GM18520 (cell line): ENCODE measurements at regions not wholly inside any gene's neighbourhood (a gene's known extent, or its start where the extent isn't known, plus 50 kb on each side); places are given as distances from the start of the nearest gene placed in this dataset.
"Not testable (repeated sequence)": the region's sequence is repeated elsewhere in the genome, so short reads cannot be mapped to it uniquely, and the experiment has no call there.

Source experiments
- ATAC-seq: cut with Tn5 transposase; IDR thresholded peaks from one replicate; pipeline ENCODE4 v1.9.1; 2021; ENCODE audit not compliant: unreplicated experiment

GRCh38 chr2:145801210-145801609 is 1281.3 kb upstream of the ZEB2 start:
- ATAC-seq = no peak

GRCh38 chr2:145800151-145801091 is 1280.5 kb upstream of the ZEB2 start:
- ATAC-seq = no peak

GRCh38 chr2:145799595-145800108 is 1279.7 kb upstream of the ZEB2 start:
- no peak for ATAC-seq

GRCh38 chr2:145798419-145798818 is 1278.5 kb upstream of the ZEB2 start:
- ATAC-seq = no peak

GRCh38 chr2:145797692-145798091 is 1277.8 kb upstream of the ZEB2 start:
- ATAC-seq = no peak

- no peak for ATAC-seq
These were observed 1272.8 kb upstream of the ZEB2 start for GRCh38 chr2:145792745-145793144.

GRCh38 chr2:145789636-145790035 is 1269.7 kb upstream of the ZEB2 start:
- no peak for ATAC-seq

- not testable (repeated sequence) for ATAC-seq
These were observed 1267.9 kb upstream of the ZEB2 start for GRCh38 chr2:145787597-145788361.

GRCh38 chr2:145782607-145783006 is 1262.7 kb upstream of the ZEB2 start:
- not testable (repeated sequence) for ATAC-seq

GRCh38 chr2:145777914-145778313 is 1258.0 kb upstream of the ZEB2 start:
- peak; percentile 75 for ATAC-seq

- ATAC-seq = peak; percentile 21
These were observed 1257.4 kb upstream of the ZEB2 start for GRCh38 chr2:145777297-145777696.

GRCh38 chr2:145775591-145775990 is 1255.7 kb upstream of the ZEB2 start:
- no peak for ATAC-seq

- ATAC-seq = peak; percentile 98
These were observed 1251.6 kb upstream of the ZEB2 start for GRCh38 chr2:145771525-145771924.

- no peak for ATAC-seq
These were observed 1249.2 kb upstream of the ZEB2 start for GRCh38 chr2:145769011-145769716.

- no peak for ATAC-seq
These were observed 1246.0 kb upstream of the ZEB2 start for GRCh38 chr2:145765874-145766273.

- ATAC-seq = no peak
These were observed 1244.7 kb upstream of the ZEB2 start for GRCh38 chr2:145764631-145765030.

- ATAC-seq = no peak
These were observed 1241.1 kb upstream of the ZEB2 start for GRCh38 chr2:145760781-145761649.

GRCh38 chr2:145759228-145759915 is 1239.5 kb upstream of the ZEB2 start:
- ATAC-seq = no peak

GRCh38 chr2:145757503-145758246 is 1237.8 kb upstream of the ZEB2 start:
- no peak for ATAC-seq
